Neuron (in vitro differentiated cells): ENCODE measurements at regions not wholly inside any gene's neighbourhood (a gene's known extent, or its start where the extent isn't known, plus 50 kb on each side); places are given as distances from the start of the nearest gene placed in this dataset.
"Not testable (repeated sequence)": the region's sequence is repeated elsewhere in the genome, so short reads cannot be mapped to it uniquely, and the experiment has no call there.

Experiments used
- H2AFZ ChIP-seq: one replicate; pipeline ENCODE4 v1.6.1; 2013; ENCODE audit warnings: low read depth, mild to moderate bottlenecking, inconsistent platforms, low read length, moderate library complexity
- H3K27me3 ChIP-seq: one replicate; pipeline ENCODE4 v1.6.1; 2013; ENCODE audit warnings: low read length; ENCODE audit not compliant: insufficient read depth
- H3K36me3 ChIP-seq: one replicate; pipeline ENCODE4 v1.6.1; 2013; ENCODE audit warnings: low read length; ENCODE audit not compliant: insufficient read depth
- H3K4me1 ChIP-seq: one replicate; pipeline ENCODE4 v1.6.1; 2013; ENCODE audit warnings: low read length; ENCODE audit not compliant: insufficient read depth
- H3K4me3 ChIP-seq: 2 replicates; pipeline ENCODE4 v1.5.1; 2013; ENCODE audit warnings: mild to moderate bottlenecking, low read length, moderate library complexity
- H3K9me3 ChIP-seq: one replicate; pipeline ENCODE4 v1.6.1; 2013; ENCODE audit warnings: low read length

DNA sequence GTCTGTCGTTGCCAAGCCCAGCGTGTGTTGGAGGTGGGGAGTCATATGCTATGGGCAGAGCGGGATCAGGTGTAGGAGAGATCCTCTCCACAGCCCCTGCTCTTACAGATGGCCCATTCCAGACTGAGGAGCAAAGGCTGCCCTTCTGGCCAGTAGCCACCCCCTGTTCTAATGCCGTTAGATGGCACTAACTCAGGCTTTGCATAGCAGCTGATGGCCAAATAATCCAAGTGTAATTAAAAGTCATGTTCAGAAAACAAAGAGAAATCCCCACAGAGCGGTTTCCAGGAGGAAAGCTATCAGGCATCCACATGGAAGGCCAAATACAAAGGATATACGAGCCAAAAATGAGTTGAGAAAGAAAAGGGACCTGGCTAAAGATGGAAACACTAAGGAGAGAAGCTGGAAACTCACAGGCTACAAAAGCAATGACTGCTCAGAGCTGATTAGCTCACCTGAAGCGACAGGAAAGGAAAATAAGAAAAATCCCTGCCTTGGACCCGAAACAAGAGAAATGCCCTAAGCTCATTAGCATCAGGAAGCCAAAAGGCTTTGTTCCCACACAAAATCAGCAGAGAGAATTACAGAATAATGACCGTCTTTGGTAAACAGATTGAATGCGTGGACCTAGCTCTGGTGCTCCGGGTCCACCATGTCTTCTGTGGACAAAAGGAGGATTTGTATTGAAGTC is 1002.4 kb upstream of the KLHL29 start:
- Histone ChIP-seq H3K36me3 (no peaks in the 10 kb centered on the region), H3K4me1 (no peaks in the 10 kb centered on the region), H3K4me3 (no peak overlapping the region), H2AFZ (no peak overlapping the region), H3K27me3 (no peaks in the 10 kb centered on the region), H3K9me3 (no peaks in the 10 kb centered on the region)

GRCh38 chr2:22397847-22398246 is 987.1 kb upstream of the KLHL29 start:
- Histone ChIP-seq H3K36me3 (no peaks in the 10 kb centered on the region), H3K9me3 (no peaks in the 10 kb centered on the region), H2AFZ (no peak overlapping the region), H3K4me1 (no peaks in the 10 kb centered on the region), H3K27me3 (no peaks in the 10 kb centered on the region), H3K4me3 (no peak overlapping the region)

- H3K9me3 ChIP-seq: no peaks in the 10 kb centered on the region
- no peaks in the 10 kb centered on the region for H3K36me3 ChIP-seq
- H2AFZ ChIP-seq: no peak overlapping the region
- no peaks in the 10 kb centered on the region for H3K27me3 ChIP-seq
- no peak overlapping the region for H3K4me3 ChIP-seq
- no peaks in the 10 kb centered on the region for H3K4me1 ChIP-seq
These were observed 981.2 kb upstream of the KLHL29 start for GRCh38 chr2:22403748-22404147.

- Histone ChIP-seq H3K36me3 (no peaks in the 10 kb centered on the region), H3K4me3 (no peak overlapping the region), H3K9me3 (no peaks in the 10 kb centered on the region), H2AFZ (no peak overlapping the region), H3K4me1 (no peaks in the 10 kb centered on the region), H3K27me3 (no peaks in the 10 kb centered on the region)
These were observed 978.4 kb upstream of the KLHL29 start for GRCh38 chr2:22406625-22407024.

DNA sequence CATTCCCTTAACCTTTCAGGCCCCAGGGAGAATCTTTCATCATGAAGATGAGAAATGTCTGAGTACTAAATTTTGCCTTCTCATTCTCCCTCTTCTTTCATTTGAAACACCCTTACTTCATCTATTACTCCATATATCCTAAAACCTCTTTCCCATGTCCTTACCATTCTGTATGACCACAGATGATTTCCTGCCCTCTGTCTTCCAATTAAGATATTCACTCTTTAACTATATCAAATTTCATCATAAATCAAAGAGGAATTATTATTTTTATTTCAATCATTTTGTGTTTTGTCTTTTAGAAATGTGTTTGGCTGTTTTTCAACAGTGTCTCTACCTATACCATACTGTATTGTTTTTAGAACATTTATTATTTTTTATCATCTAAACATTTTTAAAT is 964.9 kb upstream of the KLHL29 start:
- Histone ChIP-seq H3K9me3 (no peaks in the 10 kb centered on the region), H3K4me3 (no peak overlapping the region), H2AFZ (no peak overlapping the region), H3K4me1 (no peaks in the 10 kb centered on the region), H3K36me3 (no peaks in the 10 kb centered on the region), H3K27me3 (no peaks in the 10 kb centered on the region)

DNA sequence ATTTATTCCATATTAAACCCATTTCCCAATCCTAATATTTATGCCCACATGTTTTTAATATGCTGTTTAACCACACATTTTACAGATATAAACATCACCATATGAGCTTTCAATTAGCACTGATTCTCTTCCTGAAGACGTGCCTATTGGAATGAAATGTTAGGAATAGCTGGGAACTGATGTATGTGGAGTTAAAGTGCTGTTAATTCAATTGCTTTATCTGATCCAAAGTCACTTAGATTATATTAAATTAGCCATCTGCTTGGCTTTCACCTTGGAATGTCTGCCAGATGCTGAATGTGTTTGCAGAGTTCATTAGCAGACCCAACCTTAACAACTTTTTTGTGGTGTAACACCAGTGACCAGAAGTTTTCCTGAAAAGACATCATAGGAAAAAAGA is 942.9 kb upstream of the KLHL29 start:
- Histone ChIP-seq H3K27me3 (no peaks in the 10 kb centered on the region), H3K36me3 (no peaks in the 10 kb centered on the region), H3K4me3 (no peak overlapping the region), H3K4me1 (no peaks in the 10 kb centered on the region), H2AFZ (no peak overlapping the region), H3K9me3 (no peaks in the 10 kb centered on the region)

GRCh38 chr2:22444281-22444680 is 940.7 kb upstream of the KLHL29 start:
- H2AFZ ChIP-seq: no peak overlapping the region
- no peaks in the 10 kb centered on the region for H3K36me3 ChIP-seq
- no peaks in the 10 kb centered on the region for H3K4me1 ChIP-seq
- H3K27me3 ChIP-seq: no peaks in the 10 kb centered on the region
- H3K9me3 ChIP-seq: no peaks in the 10 kb centered on the region
- H3K4me3 ChIP-seq: no peak overlapping the region

DNA sequence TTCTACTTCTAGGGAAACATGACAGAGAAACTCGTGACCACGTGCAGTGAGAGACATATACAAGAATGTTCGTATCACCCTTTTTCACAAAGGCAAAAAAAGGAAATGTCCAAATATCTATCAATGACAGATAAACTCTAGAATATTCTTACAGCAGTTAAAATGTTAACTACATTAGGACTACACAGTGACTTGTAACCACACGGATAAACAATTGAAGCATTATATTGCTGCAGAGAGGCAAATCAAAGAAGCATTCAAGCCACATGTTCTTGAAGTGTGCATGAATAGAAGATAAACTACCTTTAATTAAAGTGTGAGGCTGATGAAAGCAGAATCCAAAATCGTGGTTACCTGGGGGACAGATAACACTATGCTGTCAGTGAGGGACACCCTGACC is 935.3 kb upstream of the KLHL29 start:
- Histone ChIP-seq H2AFZ (no peak overlapping the region), H3K9me3 (no peaks in the 10 kb centered on the region), H3K4me3 (no peak overlapping the region), H3K27me3 (no peaks in the 10 kb centered on the region), H3K4me1 (no peaks in the 10 kb centered on the region), H3K36me3 (no peaks in the 10 kb centered on the region)

GRCh38 chr2:22450831-22451230 is 934.1 kb upstream of the KLHL29 start:
- no peak overlapping the region for H3K4me3 ChIP-seq
- H3K27me3 ChIP-seq: no peaks in the 10 kb centered on the region
- no peak overlapping the region for H2AFZ ChIP-seq
- no peaks in the 10 kb centered on the region for H3K36me3 ChIP-seq
- no peaks in the 10 kb centered on the region for H3K4me1 ChIP-seq
- no peaks in the 10 kb centered on the region for H3K9me3 ChIP-seq

- no peaks in the 10 kb centered on the region for H3K9me3 ChIP-seq
- no peak overlapping the region for H3K4me3 ChIP-seq
- no peaks in the 10 kb centered on the region for H3K4me1 ChIP-seq
- no peaks in the 10 kb centered on the region for H3K36me3 ChIP-seq
- H2AFZ ChIP-seq: no peak overlapping the region
- no peaks in the 10 kb centered on the region for H3K27me3 ChIP-seq
These were observed 930.0 kb upstream of the KLHL29 start for GRCh38 chr2:22454826-22455485.

DNA sequence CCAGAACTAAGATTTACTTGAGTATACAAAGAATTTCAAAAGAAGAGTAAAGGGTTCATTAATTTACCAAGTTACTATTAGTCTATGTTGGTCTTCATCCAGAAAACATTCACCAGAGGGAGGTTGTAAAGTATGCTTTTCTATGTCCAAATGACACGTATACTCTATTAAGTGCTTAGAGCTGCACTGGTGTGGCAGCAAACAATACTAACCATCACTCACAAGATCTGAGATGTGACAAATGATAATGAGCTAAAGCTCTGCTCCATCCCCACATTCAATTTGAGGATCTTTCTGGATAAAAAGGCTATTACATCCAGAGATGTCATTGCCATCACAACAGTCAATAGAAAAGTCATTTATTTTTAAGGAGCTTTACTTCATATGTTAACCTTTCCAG is 926.5 kb upstream of the KLHL29 start:
- Histone ChIP-seq H3K9me3 (no peaks in the 10 kb centered on the region), H3K4me1 (no peaks in the 10 kb centered on the region), H3K36me3 (no peaks in the 10 kb centered on the region), H3K27me3 (no peaks in the 10 kb centered on the region), H3K4me3 (no peak overlapping the region), H2AFZ (no peak overlapping the region)

DNA sequence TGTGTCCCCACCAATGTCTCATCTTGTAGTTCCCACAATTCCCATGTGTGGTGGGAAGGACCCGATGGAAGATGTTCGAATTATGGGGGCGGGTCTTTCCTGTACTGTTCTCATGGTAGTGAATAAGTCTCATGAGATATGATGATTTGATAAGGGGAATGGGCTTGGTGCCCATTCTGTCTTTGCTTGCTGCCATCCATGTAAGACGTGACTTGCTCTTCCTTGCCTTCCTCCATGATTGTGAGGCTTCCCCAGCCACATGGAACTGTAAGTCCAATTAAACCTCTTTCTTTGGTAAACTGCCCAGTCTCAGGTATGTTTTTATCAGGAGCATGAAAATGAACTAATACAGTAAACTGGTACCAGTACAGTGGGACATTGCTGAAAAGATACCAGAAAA is 909.9 kb upstream of the KLHL29 start:
- not testable (repeated sequence) for H3K4me1 ChIP-seq, H3K4me3 ChIP-seq, H3K27me3 ChIP-seq, H3K9me3 ChIP-seq, H3K36me3 ChIP-seq, H2AFZ ChIP-seq

GRCh38 chr2:22478329-22478728 is 906.6 kb upstream of the KLHL29 start:
- no peaks in the 10 kb centered on the region for H3K36me3 ChIP-seq
- H3K27me3 ChIP-seq: no peaks in the 10 kb centered on the region
- no peaks in the 10 kb centered on the region for H3K4me1 ChIP-seq
- no peaks in the 10 kb centered on the region for H3K9me3 ChIP-seq
- H2AFZ ChIP-seq: no peak overlapping the region
- H3K4me3 ChIP-seq: no peak overlapping the region
